Ovary (tissue), 1 donor: ENCODE measurements at regions not wholly inside any gene's neighbourhood (a gene's known extent, or its start where the extent isn't known, plus 50 kb on each side); places are given as distances from the start of the nearest gene placed in this dataset.

Source experiments
- EP300 ChIP-seq: sonication (generic); formaldehyde crosslinking; IDR thresholded peaks from one replicate; pipeline ENCODE4 v1.6.1; 2017; ENCODE audit warnings: antibody characterized with exemption
- POLR2A ChIP-seq: fragments of 450-650 bp; IDR thresholded peaks from one replicate; pipeline ENCODE4 v1.6.1; 2017; ENCODE audit warnings: antibody characterized with exemption, mild to moderate bottlenecking, moderate library complexity

GRCh38 chr5:56669534-56670483 is 145.5 kb upstream of the MAP3K1 start:
- TF ChIP-seq POLR2A (no peak), EP300 (no peak)
